ENCODE measurements at regions not wholly inside any gene's neighbourhood (a gene's known extent, or its start where the extent isn't known, plus 50 kb on each side); places are given as distances from the start of the nearest gene placed in this dataset.

GRCh38 chr3:35519936-35520335 lies 119.4 kb upstream of the ARPP21 start:
- H3K4me3 ChIP-seq, result no peak overlapping the region
- no peaks in the 10 kb centered on the region for H3K27me3 ChIP-seq
- no peak for ATAC-seq
- peaks cover 0 to 5% (median 0%) of the 10 kb centered on the region in 11 donors for H3K9me3 ChIP-seq
- DNase-seq, result no peak
- intact Hi-C loops (cut with DNase I), result no loop called here
- H3K36me3 ChIP-seq, result no peaks in the 10 kb centered on the region
- H3K27ac ChIP-seq, result no peak overlapping the region
- no peaks in the 10 kb centered on the region for H3K4me1 ChIP-seq
- no peak for TF ChIP-seq CTCF (IDR thresholded peaks at IDR 0.05)

GRCh38 chr3:35521196-35521595 lies 118.1 kb upstream of the ARPP21 start:
- no peaks in the 10 kb centered on the region for H3K27me3 ChIP-seq
- H3K4me1 ChIP-seq, result no peaks in the 10 kb centered on the region
- intact Hi-C loops (cut with DNase I), result no loop called here
- peaks cover 0 to 5% (median 0%) of the 10 kb centered on the region in 11 donors for H3K9me3 ChIP-seq
- no peak for DNase-seq
- ATAC-seq, result no peak
- H3K4me3 ChIP-seq, result no peak overlapping the region
- TF ChIP-seq CTCF (IDR thresholded peaks at IDR 0.05), result no peak
- no peak overlapping the region for H3K27ac ChIP-seq
- 92 to 93% methylated on average over 3 of the region's 3 CpGs for WGBS, 2 donors
- no peaks in the 10 kb centered on the region for H3K36me3 ChIP-seq

- Histone ChIP-seq H3K4me1 (no peaks in the 10 kb centered on the region), H3K9me3 (peaks cover 0 to 3% (median 0%) of the 10 kb centered on the region in 11 donors), H3K36me3 (no peaks in the 10 kb centered on the region), H3K27ac (no peak overlapping the region), H3K4me3 (no peak overlapping the region), H3K27me3 (no peaks in the 10 kb centered on the region)
- WGBS, 2 donors, result 78 to 79% methylated on average over 3 of the region's 3 CpGs
- no peak for ATAC-seq
- intact Hi-C loops (cut with DNase I), result no loop called here
- TF ChIP-seq CTCF (IDR thresholded peaks at IDR 0.05), result no peak
- DNase-seq, result no peak
These were observed 116.9 kb upstream of the ARPP21 start for GRCh38 chr3:35522450-35522849.

GRCh38 chr3:35523074-35523473 lies 116.3 kb upstream of the ARPP21 start:
- intact Hi-C loops (cut with DNase I), result no loop called here

More at GRCh38 chr3:35523074-35523473, 116.3 kb upstream of the ARPP21 start:
- DNase-seq (no peak), ATAC-seq (no peak)
- no peak for TF ChIP-seq CTCF (IDR thresholded peaks at IDR 0.05)
- Histone ChIP-seq H3K27me3 (no peaks in the 10 kb centered on the region), H3K36me3 (no peaks in the 10 kb centered on the region), H3K9me3 (peaks cover 0 to 3% (median 0%) of the 10 kb centered on the region in 11 donors), H3K4me1 (no peaks in the 10 kb centered on the region), H3K27ac (no peak overlapping the region), H3K4me3 (no peak overlapping the region)
- WGBS, 2 donors, result 89 to 95% methylated on average over 4 of the region's 4 CpGs

Measured in heart right ventricle (tissue), 16 donors.